SU-DHL-6 (cell line): ENCODE measurements at regions not wholly inside any gene's neighbourhood (a gene's known extent, or its start where the extent isn't known, plus 50 kb on each side); places are given as distances from the start of the nearest gene placed in this dataset.

ENCODE experiments used
- CTCF ChIP-seq: fragments of 200-600 bp; sonication (generic); IDR thresholded peaks from one replicate; pipeline ENCODE4 v1.5.1; 2017; ENCODE audit warnings: antibody characterized with exemption, mild to moderate bottlenecking, low read length, moderate library complexity; ENCODE audit not compliant: insufficient read depth, poor library complexity, severe bottlenecking
- EZH2phosphoT487 ChIP-seq: fragments of 200-600 bp; sonication (generic), shearing (Covaris generic); conservative IDR thresholded peaks from 2 replicates; pipeline ENCODE4 v1.6.1; 2018; ENCODE audit warnings: mild to moderate bottlenecking, antibody characterized with exemption, low read length, moderate library complexity, mixed read lengths

DNA sequence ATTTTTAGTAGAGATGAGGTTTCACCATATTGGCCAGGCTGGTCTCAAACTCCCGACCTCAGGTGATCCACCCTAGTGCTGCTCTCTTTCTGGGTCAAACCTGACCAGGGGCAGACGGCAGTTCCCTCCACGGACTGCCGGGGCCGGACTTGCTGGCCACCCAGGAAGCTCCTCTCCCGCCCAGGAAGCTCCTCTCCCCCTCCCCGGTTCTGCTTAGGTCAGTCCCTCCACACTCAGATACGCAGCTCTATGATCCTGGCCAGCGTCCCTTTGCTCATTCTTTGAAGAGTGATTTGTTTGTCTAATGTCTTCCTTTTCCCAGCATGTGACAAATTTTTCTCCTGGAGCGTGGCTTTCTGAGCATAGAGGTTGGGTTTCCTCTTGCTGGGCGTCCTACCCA, 125.3 kb upstream of the B3GAT1 start:
- TF ChIP-seq CTCF, result no peak
- no peak for TF ChIP-seq EZH2phosphoT487
